Peyer's patch (tissue), 4 donors: ENCODE measurements at regions not wholly inside any gene's neighbourhood (a gene's known extent, or its start where the extent isn't known, plus 50 kb on each side); places are given as distances from the start of the nearest gene placed in this dataset.

Experiments
- DNase-seq, 3 donors: peaks; one replicate each; pipeline ENCODE4 v3.0.0-alpha.2; 2017 to 2019
- H3K27ac ChIP-seq, 4 donors: fragments of 200-600 bp; sonication (generic); one replicate each; pipeline ENCODE4 v1.5.1; 2016 to 2019
- H3K27me3 ChIP-seq, 2 donors: fragments of 200-600 bp; sonication (generic); one replicate each; pipeline ENCODE4 v1.5.1; 2019
- H3K36me3 ChIP-seq, 3 donors: fragments of 200-600 bp; sonication (generic); one replicate each; pipeline ENCODE4 v1.5.1; 2016 to 2019
- H3K4me1 ChIP-seq, 4 donors: fragments of 200-600 bp; sonication (generic); one replicate each; pipeline ENCODE4 v1.5.1; 2016 to 2019
- H3K4me3 ChIP-seq, 4 donors: fragments of 200-600 bp; sonication (generic); 1 replicate in 3 of 4; 2 replicates in 1 of 4; pipeline ENCODE4 v1.5.1; 2016 to 2019; ENCODE audit warnings: mild to moderate bottlenecking in 1 of 4
- H3K9me3 ChIP-seq, 4 donors: fragments of 200-600 bp; sonication (generic); one replicate each; pipeline ENCODE4 v1.5.1; 2016 to 2019; ENCODE audit warnings: mild to moderate bottlenecking in 1 of 4
- POLR2A ChIP-seq, 2 donors: fragments of 450-650 bp; IDR thresholded peaks; one replicate each; pipeline ENCODE4 v1.5.1; 2017; ENCODE audit warnings: antibody characterized with exemption in 2 of 2, mild to moderate bottlenecking in 2 of 2, moderate library complexity in 2 of 2
- TF ChIP-seq, protein P1 (sequence below), 6 experiments: fragments of 450-650 bp in 4 of 6; fragments of 200-600 bp in 2 of 6; sonication (generic) in 1 of 6; IDR thresholded peaks; one replicate each; pipeline ENCODE4 v1.5.1; 2017 to 2019; ENCODE audit warnings: antibody characterized with exemption in 6 of 6, mild to moderate bottlenecking in 3 of 6, moderate library complexity in 1 of 6

GRCh38 chr1:4601941-4602340 is 52.5 kb upstream of the AJAP1 start:
- Histone ChIP-seq H3K9me3 (no peaks in the 10 kb centered on the region), H3K36me3 (no peaks in the 10 kb centered on the region), H3K27ac (no peak overlapping the region), H3K4me1 (no peaks in the 10 kb centered on the region), H3K4me3 (no peak overlapping the region), H3K27me3 (no peaks in the 10 kb centered on the region)
- TF ChIP-seq, protein P1, sequence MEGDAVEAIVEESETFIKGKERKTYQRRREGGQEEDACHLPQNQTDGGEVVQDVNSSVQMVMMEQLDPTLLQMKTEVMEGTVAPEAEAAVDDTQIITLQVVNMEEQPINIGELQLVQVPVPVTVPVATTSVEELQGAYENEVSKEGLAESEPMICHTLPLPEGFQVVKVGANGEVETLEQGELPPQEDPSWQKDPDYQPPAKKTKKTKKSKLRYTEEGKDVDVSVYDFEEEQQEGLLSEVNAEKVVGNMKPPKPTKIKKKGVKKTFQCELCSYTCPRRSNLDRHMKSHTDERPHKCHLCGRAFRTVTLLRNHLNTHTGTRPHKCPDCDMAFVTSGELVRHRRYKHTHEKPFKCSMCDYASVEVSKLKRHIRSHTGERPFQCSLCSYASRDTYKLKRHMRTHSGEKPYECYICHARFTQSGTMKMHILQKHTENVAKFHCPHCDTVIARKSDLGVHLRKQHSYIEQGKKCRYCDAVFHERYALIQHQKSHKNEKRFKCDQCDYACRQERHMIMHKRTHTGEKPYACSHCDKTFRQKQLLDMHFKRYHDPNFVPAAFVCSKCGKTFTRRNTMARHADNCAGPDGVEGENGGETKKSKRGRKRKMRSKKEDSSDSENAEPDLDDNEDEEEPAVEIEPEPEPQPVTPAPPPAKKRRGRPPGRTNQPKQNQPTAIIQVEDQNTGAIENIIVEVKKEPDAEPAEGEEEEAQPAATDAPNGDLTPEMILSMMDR (IDR thresholded peaks at IDR 0.05), result no peak
- TF ChIP-seq POLR2A (IDR thresholded peaks at IDR 0.05), result no peak
- DNase-seq, result peak in 1 of 3 donors; percentile 9

DNA sequence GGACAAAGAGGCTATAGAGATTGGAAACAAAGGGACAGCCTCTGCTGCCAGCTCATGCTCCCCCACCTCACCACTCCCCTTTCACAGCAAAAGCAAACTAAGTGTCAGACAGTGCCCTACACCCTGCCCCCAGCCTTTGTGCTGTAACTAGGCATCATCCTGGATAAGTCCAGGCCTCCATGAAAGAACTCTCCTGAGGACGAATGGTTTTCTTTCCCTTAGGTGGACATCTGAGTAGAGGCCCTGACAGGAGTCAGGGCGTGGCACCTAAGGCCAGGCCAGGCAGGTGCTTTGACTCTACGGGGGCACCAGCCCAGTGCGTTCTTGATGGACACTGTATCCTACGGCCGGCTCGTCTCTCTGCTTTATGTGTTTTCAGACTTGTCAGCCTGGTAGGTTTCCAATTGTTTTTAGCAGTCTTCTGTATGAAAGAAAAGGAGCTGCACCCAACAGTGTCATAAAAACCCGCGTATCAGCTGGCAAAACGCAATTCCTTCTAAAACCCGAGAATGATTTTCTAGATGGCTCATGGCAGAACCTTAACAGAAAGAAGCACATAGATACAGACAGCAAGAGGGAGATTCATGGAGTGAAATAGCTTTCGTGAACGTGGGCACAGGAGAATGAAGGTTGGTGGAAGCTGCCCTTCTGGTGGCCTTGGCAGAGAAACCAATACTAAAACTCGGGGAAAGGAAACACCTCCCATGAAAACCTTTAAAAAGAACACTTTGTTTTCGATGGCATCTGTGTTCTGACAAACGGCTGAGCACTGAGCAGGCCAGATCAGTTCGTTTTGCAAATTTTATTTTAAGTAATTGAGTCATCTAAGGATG is 51.7 kb upstream of the AJAP1 start:
- TF ChIP-seq, protein P1 (IDR thresholded peaks at IDR 0.05), result no peak
- TF ChIP-seq POLR2A (IDR thresholded peaks at IDR 0.05), result no peak
- Histone ChIP-seq H3K9me3 (no peaks in the 10 kb centered on the region), H3K27ac (no peak overlapping the region), H3K27me3 (no peaks in the 10 kb centered on the region), H3K4me1 (no peaks in the 10 kb centered on the region), H3K36me3 (no peaks in the 10 kb centered on the region), H3K4me3 (no peak overlapping the region)
- peak in 1 of 3 donors; percentile 13 for DNase-seq

DNA sequence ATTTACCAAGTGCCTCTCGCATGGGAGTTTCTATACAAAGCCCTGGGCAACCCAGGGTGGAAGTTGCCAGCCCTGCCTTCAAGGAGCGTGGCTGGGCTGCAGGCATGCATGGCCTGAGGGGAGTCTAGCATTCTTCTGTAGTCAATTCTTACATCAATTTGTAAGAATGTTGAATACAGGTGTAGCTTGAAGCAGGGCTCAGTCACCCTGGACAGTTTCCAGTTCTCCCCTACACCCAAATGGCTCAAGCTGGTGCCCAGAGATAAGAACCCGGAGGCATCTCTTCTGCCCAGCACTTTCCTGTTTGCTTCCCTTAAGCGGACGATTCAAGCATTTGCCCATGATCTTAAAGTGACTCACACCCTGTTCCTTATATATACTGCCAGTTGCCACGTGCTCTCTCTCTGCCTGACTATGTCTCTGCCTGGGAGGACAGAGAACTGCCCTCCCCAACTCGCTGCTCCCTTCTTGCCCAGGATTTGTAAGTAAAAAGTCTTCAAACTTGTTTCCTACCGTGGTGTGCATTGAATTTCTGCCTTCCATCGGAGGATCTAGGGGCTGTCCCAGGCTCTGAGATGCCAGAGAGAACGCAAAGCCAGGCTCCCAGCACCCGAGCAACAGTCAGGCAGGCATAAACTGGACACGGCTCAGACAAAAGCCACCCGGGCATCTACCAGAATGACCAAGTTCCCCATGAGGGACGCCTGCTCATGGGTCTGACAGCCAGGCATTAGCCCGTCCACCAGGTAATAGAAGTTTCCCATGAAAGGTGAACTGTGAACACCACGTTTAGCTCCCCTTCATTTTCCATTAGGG is 50.9 kb upstream of the AJAP1 start:
- Histone ChIP-seq H3K27ac (no peak overlapping the region), H3K4me3 (no peak overlapping the region), H3K4me1 (no peaks in the 10 kb centered on the region), H3K27me3 (no peaks in the 10 kb centered on the region), H3K36me3 (no peaks in the 10 kb centered on the region), H3K9me3 (no peaks in the 10 kb centered on the region)
- DNase-seq, result peak in 2 of 3 donors; percentile 7 to 15
- TF ChIP-seq, protein P1 (IDR thresholded peaks at IDR 0.05), result no peak
- no peak for TF ChIP-seq POLR2A (IDR thresholded peaks at IDR 0.05)
